ENCODE measurements at regions not wholly inside any gene's neighbourhood (a gene's known extent, or its start where the extent isn't known, plus 50 kb on each side); places are given as distances from the start of the nearest gene placed in this dataset.

DNA sequence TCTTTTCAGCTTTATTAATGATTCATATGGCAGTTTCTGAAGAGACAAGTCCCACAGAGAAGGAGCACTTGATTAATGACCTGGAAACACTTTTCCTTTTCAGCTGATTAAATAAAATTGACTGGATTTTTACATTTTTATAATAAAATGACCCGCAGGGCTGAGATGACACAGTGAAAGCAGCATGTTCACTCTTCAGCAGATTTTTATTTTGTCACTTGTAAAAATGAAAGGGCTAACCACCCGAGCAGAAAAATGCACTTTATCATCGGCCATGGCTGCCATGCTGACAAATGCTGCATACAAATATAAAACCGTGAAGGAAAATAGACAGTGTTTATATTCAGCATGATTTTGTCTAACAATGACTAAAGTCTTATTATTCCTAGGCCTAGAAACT, 321.6 kb upstream of the ITGA1 start:
- Histone ChIP-seq H3K36me3 (ENCODE audit: insufficient read depth, low read length) (no peaks in the 10 kb centered on the region), H3K9ac (ENCODE audit: low read depth, low read length) (no peak overlapping the region), H3K4me3 (ENCODE audit: low read length) (no peak overlapping the region), H3K9me3 (replicated peaks; ENCODE audit: low read length) (no peaks in the 10 kb centered on the region), H3K4me1 (ENCODE audit: control insufficient read depth, insufficient read depth, low read length) (no peaks in the 10 kb centered on the region), H3K27me3 (ENCODE audit: control insufficient read depth, insufficient read depth, low read length) (no peaks in the 10 kb centered on the region), H3K4me2 (ENCODE audit: low read length) (no peak overlapping the region)

DNA sequence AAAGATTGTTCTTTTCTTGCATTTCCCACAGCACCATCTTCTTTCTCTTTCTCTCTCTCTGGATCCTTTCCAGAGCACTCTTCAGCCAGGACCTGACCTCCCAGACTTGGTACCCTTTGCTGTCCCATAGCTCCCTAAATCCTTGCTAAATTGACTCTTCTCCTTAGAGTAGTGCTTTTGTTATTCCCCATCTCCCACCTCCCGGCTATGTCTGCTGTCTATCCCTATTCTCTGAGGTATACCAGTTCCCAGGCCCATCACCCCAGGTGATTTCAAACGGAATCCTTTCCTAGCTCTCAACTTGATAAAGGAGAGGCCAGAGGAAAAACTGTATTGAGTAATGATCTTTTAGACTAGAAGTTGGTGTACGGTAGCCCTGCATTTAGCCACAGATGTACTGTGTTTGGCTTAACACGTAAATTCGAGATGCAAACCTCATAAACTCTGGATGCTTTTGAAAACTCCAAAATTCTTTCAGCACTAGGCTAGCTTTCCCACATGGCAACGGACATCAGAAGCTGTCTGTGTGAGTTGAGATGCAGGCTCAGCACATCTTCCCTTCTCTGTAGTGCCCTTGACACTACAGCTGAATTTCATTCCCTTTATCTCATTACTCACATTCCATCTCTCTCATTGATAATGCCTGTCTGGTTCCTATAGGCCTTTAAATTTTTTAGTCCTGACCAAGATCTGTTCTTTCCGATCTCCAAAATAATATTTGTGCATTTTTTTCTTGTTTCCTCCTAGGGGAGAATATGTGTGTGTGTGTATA, 320.8 kb upstream of the ITGA1 start:
- Histone ChIP-seq H3K9me3 (replicated peaks; ENCODE audit: low read length) (no peaks in the 10 kb centered on the region), H3K36me3 (ENCODE audit: insufficient read depth, low read length) (no peaks in the 10 kb centered on the region), H3K4me1 (ENCODE audit: control insufficient read depth, insufficient read depth, low read length) (no peaks in the 10 kb centered on the region), H3K27me3 (ENCODE audit: control insufficient read depth, insufficient read depth, low read length) (no peaks in the 10 kb centered on the region), H3K4me2 (ENCODE audit: low read length) (no peak overlapping the region), H3K9ac (ENCODE audit: low read depth, low read length) (no peak overlapping the region), H3K4me3 (ENCODE audit: low read length) (no peak overlapping the region)

DNA sequence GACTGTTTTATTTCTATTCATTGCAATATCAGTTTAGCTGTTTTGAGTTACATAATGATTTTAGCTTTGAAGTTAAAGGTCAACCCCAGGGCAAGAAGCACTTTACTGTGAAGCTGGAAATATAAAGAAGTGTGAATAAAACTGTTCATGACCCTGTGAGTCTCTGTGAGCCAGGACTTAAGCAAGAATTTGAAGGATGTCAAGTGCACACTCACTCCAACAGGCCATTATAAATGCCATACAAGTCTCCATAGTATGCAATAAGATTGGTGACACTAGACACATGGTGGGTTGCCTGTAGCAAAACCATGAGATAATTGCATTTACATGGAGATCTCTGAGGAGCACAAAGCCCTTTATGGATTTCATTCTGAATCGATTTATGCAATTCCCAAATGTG, 318.7 kb upstream of the ITGA1 start:
- H3K4me1 ChIP-seq (ENCODE audit: control insufficient read depth, insufficient read depth, low read length), result no peaks in the 10 kb centered on the region
- no peak overlapping the region for H3K4me3 ChIP-seq (ENCODE audit: low read length)
- no peaks in the 10 kb centered on the region for H3K9me3 ChIP-seq (replicated peaks; ENCODE audit: low read length)
- no peak overlapping the region for H3K9ac ChIP-seq (ENCODE audit: low read depth, low read length)
- no peaks in the 10 kb centered on the region for H3K27me3 ChIP-seq (ENCODE audit: control insufficient read depth, insufficient read depth, low read length)
- no peaks in the 10 kb centered on the region for H3K36me3 ChIP-seq (ENCODE audit: insufficient read depth, low read length)
- no peak overlapping the region for H3K4me2 ChIP-seq (ENCODE audit: low read length)

DNA sequence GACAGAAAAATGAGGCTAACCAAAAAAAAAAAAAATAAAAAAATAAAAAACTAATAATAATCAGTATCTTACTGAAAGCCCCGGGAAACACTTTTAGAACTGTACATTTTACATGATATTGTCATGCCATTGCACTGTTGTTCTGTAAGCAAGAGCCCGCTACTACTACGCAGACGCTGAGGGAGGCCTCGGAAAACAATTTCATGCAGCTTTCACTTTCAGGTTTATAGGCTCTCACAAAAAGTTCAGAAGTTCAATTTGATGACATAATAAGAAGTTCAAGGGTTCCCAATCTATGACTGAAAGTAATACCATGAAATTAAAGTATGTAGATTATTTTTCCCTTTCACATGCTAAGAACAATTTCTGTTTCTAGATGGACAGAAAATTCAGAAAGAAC, 318.3 kb upstream of the ITGA1 start:
- Histone ChIP-seq H3K9me3 (replicated peaks; ENCODE audit: low read length) (no peaks in the 10 kb centered on the region), H3K4me2 (ENCODE audit: low read length) (peak overlapping the region; percentile 47), H3K36me3 (ENCODE audit: insufficient read depth, low read length) (no peaks in the 10 kb centered on the region), H3K4me1 (ENCODE audit: control insufficient read depth, insufficient read depth, low read length) (no peaks in the 10 kb centered on the region), H3K27me3 (ENCODE audit: control insufficient read depth, insufficient read depth, low read length) (no peaks in the 10 kb centered on the region), H3K9ac (ENCODE audit: low read depth, low read length) (no peak overlapping the region), H3K4me3 (ENCODE audit: low read length) (no peak overlapping the region)

DNA sequence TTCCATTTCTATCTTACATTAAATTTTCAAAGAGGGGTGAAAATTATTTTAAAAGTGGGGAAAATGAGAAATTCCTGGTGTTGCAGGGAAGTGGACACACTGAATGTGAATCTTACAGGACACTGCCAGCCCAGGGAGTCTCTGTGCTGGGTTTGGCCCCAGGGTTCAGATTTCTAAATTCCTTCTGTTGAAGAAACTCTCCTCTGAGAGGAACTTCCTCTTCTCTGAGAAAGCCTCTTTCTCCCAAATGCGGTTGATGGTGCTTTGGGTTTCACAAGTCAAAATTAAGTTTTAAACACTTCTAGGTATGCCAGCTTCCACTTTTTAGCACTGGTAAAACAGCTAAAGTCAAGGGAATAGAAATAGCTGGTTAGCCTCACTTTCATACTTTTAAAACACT, 317.9 kb upstream of the ITGA1 start:
- Histone ChIP-seq H3K4me3 (ENCODE audit: low read length) (no peak overlapping the region), H3K9ac (ENCODE audit: low read depth, low read length) (no peak overlapping the region), H3K36me3 (ENCODE audit: insufficient read depth, low read length) (no peaks in the 10 kb centered on the region), H3K4me2 (ENCODE audit: low read length) (peak overlapping the region; percentile 47), H3K27me3 (ENCODE audit: control insufficient read depth, insufficient read depth, low read length) (no peaks in the 10 kb centered on the region), H3K4me1 (ENCODE audit: control insufficient read depth, insufficient read depth, low read length) (no peaks in the 10 kb centered on the region), H3K9me3 (replicated peaks; ENCODE audit: low read length) (no peaks in the 10 kb centered on the region)

DNA sequence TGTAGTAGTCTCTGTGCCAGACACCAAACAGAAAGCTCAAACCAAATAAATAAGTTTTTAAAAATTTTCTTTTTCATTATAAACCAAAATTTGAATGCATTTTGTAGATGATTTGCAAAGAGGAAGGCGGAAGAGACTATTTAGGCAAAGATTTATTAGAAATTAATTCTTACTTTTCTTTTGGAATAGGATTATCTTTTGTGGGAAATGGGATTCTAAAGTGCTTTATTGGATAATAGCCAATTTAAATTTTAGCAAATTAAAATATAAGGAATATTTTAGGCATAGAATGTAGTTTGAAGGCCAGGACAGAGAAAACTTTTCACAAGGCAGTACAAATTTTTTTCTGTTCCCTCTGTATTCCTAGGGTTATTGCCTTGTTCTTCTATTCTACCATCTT, 311.4 kb upstream of the ITGA1 start:
- Histone ChIP-seq H3K4me2 (ENCODE audit: low read length) (no peak overlapping the region), H3K9ac (ENCODE audit: low read depth, low read length) (no peak overlapping the region), H3K4me1 (ENCODE audit: control insufficient read depth, insufficient read depth, low read length) (no peaks in the 10 kb centered on the region), H3K36me3 (ENCODE audit: insufficient read depth, low read length) (no peaks in the 10 kb centered on the region), H3K9me3 (replicated peaks; ENCODE audit: low read length) (no peaks in the 10 kb centered on the region), H3K27me3 (ENCODE audit: control insufficient read depth, insufficient read depth, low read length) (no peaks in the 10 kb centered on the region), H3K4me3 (ENCODE audit: low read length) (no peak overlapping the region)

DNA sequence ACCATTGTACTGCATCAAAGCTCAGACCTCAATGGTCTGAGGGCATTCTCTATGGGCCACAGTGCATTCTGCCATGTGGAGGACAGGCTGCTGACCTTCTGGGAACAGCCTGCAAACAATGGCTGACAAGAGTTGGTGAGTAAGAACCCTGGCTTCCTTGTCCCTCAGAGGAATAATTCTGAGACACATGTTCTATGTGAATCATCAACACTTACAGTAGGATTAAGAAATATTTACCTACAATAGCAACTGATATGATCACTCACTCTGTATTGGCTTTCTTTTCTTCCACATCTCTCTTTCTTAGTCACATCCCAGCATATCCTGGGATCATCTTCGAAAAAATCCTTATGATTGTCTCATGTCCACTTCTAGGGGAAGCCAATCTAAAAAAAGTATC, 306.5 kb upstream of the ITGA1 start:
- Histone ChIP-seq H3K9ac (ENCODE audit: low read depth, low read length) (no peak overlapping the region), H3K9me3 (replicated peaks; ENCODE audit: low read length) (no peaks in the 10 kb centered on the region), H3K4me3 (ENCODE audit: low read length) (no peak overlapping the region), H3K36me3 (ENCODE audit: insufficient read depth, low read length) (no peaks in the 10 kb centered on the region), H3K27me3 (ENCODE audit: control insufficient read depth, insufficient read depth, low read length) (no peaks in the 10 kb centered on the region), H3K4me2 (ENCODE audit: low read length) (no peak overlapping the region), H3K4me1 (ENCODE audit: control insufficient read depth, insufficient read depth, low read length) (no peaks in the 10 kb centered on the region)

DNA sequence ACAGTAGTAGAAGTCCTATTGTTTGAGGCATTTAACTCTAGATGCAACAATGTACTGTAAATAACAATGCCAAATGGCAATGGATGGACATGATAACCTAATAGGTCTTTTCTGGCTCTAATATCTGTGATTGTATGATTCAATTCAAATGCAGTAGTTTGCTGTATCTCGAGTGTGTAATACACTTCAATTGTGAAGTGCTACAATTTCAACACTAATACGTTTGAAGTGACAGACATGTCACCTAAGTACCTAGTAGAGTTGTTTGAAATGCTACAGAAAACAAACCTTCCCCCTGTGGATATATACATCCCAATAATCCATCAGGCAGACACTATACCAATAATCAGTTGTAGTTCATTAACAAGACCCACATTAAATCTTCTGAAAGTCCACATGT, 305.9 kb upstream of the ITGA1 start:
- H3K36me3 ChIP-seq (ENCODE audit: insufficient read depth, low read length), result no peaks in the 10 kb centered on the region

DNA sequence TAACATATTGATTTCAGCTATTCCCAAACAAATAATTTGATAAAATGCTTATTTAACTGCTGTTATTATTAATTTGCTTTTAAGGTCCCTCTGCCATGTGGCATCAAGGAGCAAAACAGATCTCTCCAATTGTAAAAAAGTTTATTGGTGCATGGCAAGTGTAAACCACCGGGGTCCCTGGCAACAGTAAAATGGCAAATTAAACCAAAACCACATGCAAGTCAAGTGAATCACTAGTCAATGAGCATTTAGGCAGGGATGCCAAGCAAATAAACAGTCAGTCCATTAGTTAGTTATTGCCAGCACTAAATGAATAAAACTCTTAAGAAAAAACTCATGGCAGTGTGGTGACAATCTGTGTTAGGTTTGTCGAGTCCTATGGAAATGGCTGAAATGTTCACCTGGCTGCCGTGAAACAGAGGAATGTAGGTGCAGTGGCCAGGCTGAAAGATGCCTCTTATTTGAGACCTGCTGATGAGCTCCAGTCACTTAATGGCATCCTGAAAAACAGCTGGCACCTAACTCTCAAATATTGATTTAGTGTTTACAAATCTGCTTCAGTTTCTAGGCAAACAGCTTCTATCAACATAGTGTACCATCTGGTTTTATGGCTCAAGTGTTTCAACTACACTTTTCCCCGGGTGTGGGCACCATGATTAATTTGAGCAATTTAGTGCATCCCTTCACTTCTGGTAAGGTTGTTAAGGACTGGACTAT, 296.5 kb upstream of the ITGA1 start:
- Histone ChIP-seq H3K4me2 (ENCODE audit: low read length) (no peak overlapping the region), H3K9me3 (replicated peaks; ENCODE audit: low read length) (no peaks in the 10 kb centered on the region), H3K9ac (ENCODE audit: low read depth, low read length) (no peak overlapping the region), H3K4me3 (ENCODE audit: low read length) (no peak overlapping the region), H3K27me3 (ENCODE audit: control insufficient read depth, insufficient read depth, low read length) (no peaks in the 10 kb centered on the region), H3K36me3 (ENCODE audit: insufficient read depth, low read length) (no peaks in the 10 kb centered on the region), H3K4me1 (ENCODE audit: control insufficient read depth, insufficient read depth, low read length) (no peaks in the 10 kb centered on the region)

More for the DNA sequence above, 305.9 kb upstream of the ITGA1 start:
- Histone ChIP-seq H3K9me3 (replicated peaks; ENCODE audit: low read length) (no peaks in the 10 kb centered on the region), H3K4me3 (ENCODE audit: low read length) (no peak overlapping the region), H3K27me3 (ENCODE audit: control insufficient read depth, insufficient read depth, low read length) (no peaks in the 10 kb centered on the region), H3K4me1 (ENCODE audit: control insufficient read depth, insufficient read depth, low read length) (no peaks in the 10 kb centered on the region), H3K4me2 (ENCODE audit: low read length) (no peak overlapping the region), H3K9ac (ENCODE audit: low read depth, low read length) (no peak overlapping the region)

DNA sequence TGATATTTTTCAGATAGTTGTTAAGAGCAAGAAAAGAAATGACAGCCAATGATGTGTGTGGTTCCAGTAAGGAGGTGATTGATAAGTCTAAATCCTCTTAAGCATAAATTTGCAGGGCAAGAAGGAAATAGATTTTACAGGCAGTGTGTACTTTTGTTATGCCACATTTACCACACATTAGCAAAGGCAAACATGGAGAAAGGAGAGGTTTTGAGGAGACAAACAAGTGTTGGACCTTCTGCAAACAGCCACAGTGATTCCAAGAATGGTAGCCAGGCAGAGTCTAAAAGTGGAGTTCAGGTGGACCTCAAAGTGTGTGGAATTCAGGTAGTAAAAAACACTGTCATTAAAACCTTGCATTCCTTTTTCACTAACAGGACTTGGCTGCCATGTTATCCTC, 295.9 kb upstream of the ITGA1 start:
- Histone ChIP-seq H3K9me3 (replicated peaks; ENCODE audit: low read length) (no peaks in the 10 kb centered on the region), H3K4me1 (ENCODE audit: control insufficient read depth, insufficient read depth, low read length) (no peaks in the 10 kb centered on the region), H3K9ac (ENCODE audit: low read depth, low read length) (no peak overlapping the region), H3K36me3 (ENCODE audit: insufficient read depth, low read length) (no peaks in the 10 kb centered on the region), H3K4me2 (ENCODE audit: low read length) (no peak overlapping the region), H3K4me3 (ENCODE audit: low read length) (no peak overlapping the region), H3K27me3 (ENCODE audit: control insufficient read depth, insufficient read depth, low read length) (no peaks in the 10 kb centered on the region)

DNA sequence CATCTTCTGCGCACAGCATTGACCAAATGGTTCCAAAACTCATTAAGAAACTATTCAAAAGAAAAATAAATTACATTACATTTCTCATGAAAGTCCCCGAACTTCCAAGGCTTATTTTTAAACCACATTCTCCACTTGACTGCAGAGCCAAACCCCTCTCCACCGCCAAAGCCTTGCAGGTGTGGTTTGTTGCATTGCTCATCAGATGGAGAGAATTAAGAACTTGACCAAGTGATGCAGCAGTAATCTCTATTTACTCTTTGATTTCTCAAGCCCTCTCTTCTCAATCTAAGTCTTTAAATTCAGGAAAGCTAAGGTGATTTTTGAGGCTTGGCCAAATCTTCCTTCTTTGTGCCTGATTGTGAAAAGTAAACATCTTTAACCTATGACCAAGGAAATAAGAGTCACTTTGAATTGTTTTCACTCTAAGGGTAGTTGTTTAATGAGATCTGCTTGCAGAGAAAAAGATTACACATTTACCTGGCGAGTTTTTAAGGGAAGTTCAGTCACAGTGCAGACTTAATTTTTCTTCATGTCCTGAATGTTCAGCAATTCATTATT, 290.5 kb upstream of the ITGA1 start:
- H3K27me3 ChIP-seq (ENCODE audit: control insufficient read depth, insufficient read depth, low read length), result no peaks in the 10 kb centered on the region
- H3K4me2 ChIP-seq (ENCODE audit: low read length), result no peak overlapping the region
- no peaks in the 10 kb centered on the region for H3K4me1 ChIP-seq (ENCODE audit: control insufficient read depth, insufficient read depth, low read length)
- no peaks in the 10 kb centered on the region for H3K36me3 ChIP-seq (ENCODE audit: insufficient read depth, low read length)
- H3K9me3 ChIP-seq (replicated peaks; ENCODE audit: low read length), result no peaks in the 10 kb centered on the region
- H3K4me3 ChIP-seq (ENCODE audit: low read length), result no peak overlapping the region
- no peak overlapping the region for H3K9ac ChIP-seq (ENCODE audit: low read depth, low read length)

DNA sequence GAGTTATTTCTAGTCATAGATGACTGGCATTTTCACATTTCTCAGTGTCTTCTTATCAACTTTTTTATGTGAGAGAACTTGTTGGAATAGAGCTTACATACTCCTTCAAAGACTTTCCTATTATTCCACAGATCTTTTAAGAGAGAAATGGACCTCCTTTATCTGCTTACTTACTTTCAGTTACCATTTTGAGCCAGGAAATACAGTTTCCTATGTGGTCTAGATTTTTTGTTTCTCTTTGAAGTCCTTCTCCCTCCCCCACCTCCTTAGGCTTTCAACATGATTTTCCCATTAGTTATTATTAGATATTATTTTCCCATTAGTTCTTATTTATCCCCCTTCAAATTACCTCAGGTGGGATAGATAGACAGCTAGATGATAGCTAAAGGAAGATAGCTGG, 289.1 kb upstream of the ITGA1 start:
- no peaks in the 10 kb centered on the region for H3K36me3 ChIP-seq (ENCODE audit: insufficient read depth, low read length)
- H3K9me3 ChIP-seq (replicated peaks; ENCODE audit: low read length), result no peaks in the 10 kb centered on the region
- H3K4me1 ChIP-seq (ENCODE audit: control insufficient read depth, insufficient read depth, low read length), result no peaks in the 10 kb centered on the region
- no peak overlapping the region for H3K4me2 ChIP-seq (ENCODE audit: low read length)
- H3K4me3 ChIP-seq (ENCODE audit: low read length), result no peak overlapping the region
- no peaks in the 10 kb centered on the region for H3K27me3 ChIP-seq (ENCODE audit: control insufficient read depth, insufficient read depth, low read length)
- H3K9ac ChIP-seq (ENCODE audit: low read depth, low read length), result no peak overlapping the region
